Left renal pelvis (tissue), 4 donors: ENCODE measurements at regions not wholly inside any gene's neighbourhood (a gene's known extent, or its start where the extent isn't known, plus 50 kb on each side); places are given as distances from the start of the nearest gene placed in this dataset.

Experiments used
- DNase-seq, 4 donors: peaks; one replicate each; pipeline ENCODE4 v3.0.0-alpha.2; 2013; ENCODE audit warnings: low read depth in 4 of 4, low spot score in 3 of 4

DNA sequence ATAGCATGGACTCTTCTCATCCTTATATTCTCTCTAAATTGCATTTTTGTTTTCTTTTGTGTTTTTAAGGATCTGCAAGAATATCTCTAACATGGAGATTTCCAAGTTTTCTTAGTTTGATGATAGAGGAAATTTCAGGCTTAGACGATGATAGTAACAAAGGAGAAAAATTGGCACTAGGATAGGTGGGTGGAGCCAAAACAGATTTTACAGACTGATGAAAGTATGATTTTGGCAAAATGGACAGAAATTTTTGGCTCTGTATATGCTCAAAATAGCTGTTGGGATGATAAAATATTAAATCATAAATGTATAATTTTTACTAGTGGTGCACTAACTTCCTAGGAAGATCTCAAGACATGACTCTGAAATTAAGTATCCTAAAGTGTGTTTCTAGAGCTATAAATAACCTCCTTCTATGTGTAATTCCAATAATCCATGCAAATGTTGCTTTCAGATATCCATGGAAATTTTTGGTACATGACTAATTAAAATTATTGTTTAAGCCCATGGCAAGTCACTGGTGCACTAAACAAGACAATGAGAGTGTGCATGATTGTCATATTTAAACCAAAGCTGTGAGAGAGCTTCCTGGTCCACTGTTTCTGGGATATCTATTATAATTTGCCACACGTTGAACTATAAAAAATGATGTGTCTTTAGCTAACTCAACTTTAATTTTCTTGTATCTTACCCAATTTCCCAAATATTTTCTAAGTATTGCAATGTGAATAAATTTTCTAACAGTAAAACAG lies 55.8 kb upstream of the NBEA start:
- DNase-seq: no peak

DNA sequence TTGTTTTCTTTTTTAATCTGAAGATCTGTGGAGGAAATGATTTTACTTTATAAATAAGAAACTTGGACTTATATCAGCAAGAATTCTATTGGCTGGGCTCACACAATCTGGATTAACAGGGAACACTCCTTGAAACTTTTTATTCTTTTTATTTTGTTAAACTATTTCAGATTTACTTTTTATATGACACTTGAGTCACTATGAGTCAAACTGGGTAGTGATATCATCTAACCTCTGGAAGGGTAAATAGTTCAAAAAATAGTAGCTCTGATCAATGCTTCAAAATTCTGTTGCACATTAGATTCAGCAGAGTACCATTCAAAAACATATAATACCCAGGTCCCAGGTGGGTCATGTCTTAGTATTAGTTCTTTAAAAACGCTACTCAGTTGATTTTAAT lies 55.1 kb upstream of the NBEA start:
- no peak for DNase-seq
